PC-3 (cell line): ENCODE measurements at regions not wholly inside any gene's neighbourhood (a gene's known extent, or its start where the extent isn't known, plus 50 kb on each side); places are given as distances from the start of the nearest gene placed in this dataset.

Source experiments
- EZH2 ChIP-seq: fragments of 300-600 bp; sonication (generic); IDR thresholded peaks from one replicate; pipeline ENCODE4 v1.6.1; 2017; ENCODE audit warnings: antibody characterized with exemption, mild to moderate bottlenecking, low read length; ENCODE audit not compliant: unreplicated experiment
- TF ChIP-seq, protein P1 (sequence below): fragments of 300-600 bp; sonication (generic); conservative IDR thresholded peaks from 2 replicates; pipeline ENCODE4 v1.5.1; 2017; ENCODE audit warnings: antibody characterized with exemption, low read depth, mild to moderate bottlenecking, low read length

DNA sequence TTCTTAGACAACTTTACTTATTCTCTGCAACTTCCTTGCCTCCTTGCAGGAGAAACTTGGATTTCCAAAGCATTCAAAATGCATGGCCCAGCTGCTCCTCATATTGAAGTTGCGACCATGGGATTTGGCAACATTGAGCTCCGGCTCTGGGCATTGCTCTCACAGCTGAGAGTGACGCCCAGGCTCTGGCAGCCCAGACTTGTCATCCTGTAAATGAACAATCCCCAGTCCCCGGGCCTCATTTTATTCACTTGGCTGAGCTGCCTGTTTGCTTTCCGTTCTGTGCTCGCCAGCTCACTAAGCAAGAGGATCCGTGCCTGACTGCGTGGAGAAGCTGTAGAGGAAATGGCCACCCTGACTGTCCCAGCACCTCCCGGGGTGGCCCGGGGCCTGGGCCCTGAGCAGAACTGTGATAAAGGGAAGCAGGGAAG, 119.5 kb upstream of the CD93 start:
- TF ChIP-seq, protein P1, sequence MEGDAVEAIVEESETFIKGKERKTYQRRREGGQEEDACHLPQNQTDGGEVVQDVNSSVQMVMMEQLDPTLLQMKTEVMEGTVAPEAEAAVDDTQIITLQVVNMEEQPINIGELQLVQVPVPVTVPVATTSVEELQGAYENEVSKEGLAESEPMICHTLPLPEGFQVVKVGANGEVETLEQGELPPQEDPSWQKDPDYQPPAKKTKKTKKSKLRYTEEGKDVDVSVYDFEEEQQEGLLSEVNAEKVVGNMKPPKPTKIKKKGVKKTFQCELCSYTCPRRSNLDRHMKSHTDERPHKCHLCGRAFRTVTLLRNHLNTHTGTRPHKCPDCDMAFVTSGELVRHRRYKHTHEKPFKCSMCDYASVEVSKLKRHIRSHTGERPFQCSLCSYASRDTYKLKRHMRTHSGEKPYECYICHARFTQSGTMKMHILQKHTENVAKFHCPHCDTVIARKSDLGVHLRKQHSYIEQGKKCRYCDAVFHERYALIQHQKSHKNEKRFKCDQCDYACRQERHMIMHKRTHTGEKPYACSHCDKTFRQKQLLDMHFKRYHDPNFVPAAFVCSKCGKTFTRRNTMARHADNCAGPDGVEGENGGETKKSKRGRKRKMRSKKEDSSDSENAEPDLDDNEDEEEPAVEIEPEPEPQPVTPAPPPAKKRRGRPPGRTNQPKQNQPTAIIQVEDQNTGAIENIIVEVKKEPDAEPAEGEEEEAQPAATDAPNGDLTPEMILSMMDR = no peak
- TF ChIP-seq EZH2 = no peak
